HepG2 (cell line): ENCODE measurements at regions not wholly inside any gene's neighbourhood (a gene's known extent, or its start where the extent isn't known, plus 50 kb on each side); places are given as distances from the start of the nearest gene placed in this dataset.
"Not testable (repeated sequence)": the region's sequence is repeated elsewhere in the genome, so short reads cannot be mapped to it uniquely, and the experiment has no call there.

Experiments used
- ATAC-seq: fragments of 200-7000 bp; cut with Tn5 transposase; 3 replicates; pipeline ENCODE4 v1.9.1; 2020; ENCODE audit warnings: mild to moderate bottlenecking, moderate library complexity
- BruUV-seq: library from RNA; stranded (reverse); fragments of 400-500 nt; replicated peaks from 2 replicates; lab custom pipeline; 2021; lab: Mats Ljungman, UMichigan
- CTCF ChIA-PET: fragments of 300-600 bp; formaldehyde crosslinking; extraction: SDS; loops from one replicate; lab custom pipeline; 2021; ENCODE audit warnings: low total read pairs, inconsistent platforms, low intra/inter-chr PET ratio; lab: Yijun Ruan, JAX
- POLR2A ChIA-PET: fragments of 350-600 bp; sonication (Branson Sonifier 250); formaldehyde crosslinking; loops from one replicate; lab custom pipeline; 2020; ENCODE audit warnings: antibody characterized with exemption, inconsistent platforms; lab: Yijun Ruan, JAX
- DNase-seq: peaks from one replicate; pipeline ENCODE4 v3.0.0-alpha.2; 2015; ENCODE audit warnings: low spot score
- FAIRE-seq: peaks from 3 replicates; lab custom pipeline; 2011; peaks lifted over from hg19 to GRCh38; lab: Jason Lieb, UNC
- H2AFZ ChIP-seq: one replicate; pipeline ENCODE4 v1.6.1; 2011; ENCODE audit warnings: low read length, inconsistent platforms
- H3K27ac ChIP-seq: fragments of 300-600 bp; 3 replicates; pipeline ENCODE4 v1.8.0; 2011; ENCODE audit warnings: mixed run types, mild to moderate bottlenecking, mixed read lengths, low read length, inconsistent platforms; ENCODE audit not compliant: insufficient read depth; ENCODE audit errors: extremely low read length
- H3K27me3 ChIP-seq, 2 experiments: fragments of 200-600 bp in 1 of 2; 2 replicates in 1 of 2; 3 replicates in 1 of 2; pipeline versions ENCODE4 v1.6.0 to v1.8.0; 2011; ENCODE audit warnings: low read length in 2 of 2, mild to moderate bottlenecking in 2 of 2, moderate library complexity in 2 of 2, inconsistent platforms in 1 of 2; ENCODE audit not compliant: insufficient read depth in 2 of 2, control insufficient read depth in 1 of 2
- H3K36me3 ChIP-seq, 2 experiments: fragments of 200-600 bp in 1 of 2; replicated peaks in 1 of 2; 2 replicates in 1 of 2; 3 replicates in 1 of 2; pipeline versions ENCODE4 v1.5.1 to v1.8.0; 2011; ENCODE audit warnings: low read length in 2 of 2, inconsistent platforms in 1 of 2; ENCODE audit not compliant: insufficient read depth in 2 of 2, control insufficient read depth in 1 of 2
- H3K4me1 ChIP-seq: 2 replicates; pipeline ENCODE4 v1.5.1; 2012; ENCODE audit warnings: low read length, inconsistent platforms; ENCODE audit not compliant: insufficient read depth
- H3K4me2 ChIP-seq: 2 replicates; pipeline ENCODE4 v1.6.0; 2011; ENCODE audit warnings: low read depth, low read length, inconsistent platforms
- H3K4me3 ChIP-seq, 3 experiments: fragments of 200-600 bp in 1 of 3; sonication (generic), shearing (Covaris generic) in 1 of 3; replicated peaks in 1 of 3; 2 replicates each; pipeline ENCODE4 v1.5.1; 2011 to 2016; ENCODE audit warnings: low read length in 3 of 3, inconsistent platforms in 2 of 3, low read depth in 2 of 3, mild to moderate bottlenecking in 2 of 3, control low read depth in 1 of 3, mixed read lengths in 1 of 3; ENCODE audit not compliant: insufficient read depth in 1 of 3
- H3K79me2 ChIP-seq: one replicate; pipeline ENCODE4 v1.6.1; 2011; ENCODE audit warnings: low read length, inconsistent platforms; ENCODE audit not compliant: insufficient read depth
- H3K9ac ChIP-seq: 2 replicates; pipeline ENCODE4 v1.6.0; 2011; ENCODE audit warnings: mild to moderate bottlenecking, low read depth, low read length, inconsistent platforms; ENCODE audit not compliant: insufficient read depth
- H3K9me3 ChIP-seq: 2 replicates; pipeline ENCODE4 v1.5.1; 2012; ENCODE audit warnings: mild to moderate bottlenecking, low read length
- H4K20me1 ChIP-seq: 2 replicates; pipeline ENCODE4 v1.6.0; 2011; ENCODE audit warnings: inconsistent platforms, mild to moderate bottlenecking, low read length, moderate library complexity; ENCODE audit not compliant: insufficient read depth
- ARID3A ChIP-seq: IDR thresholded peaks from 2 replicates; pipeline ENCODE4 v1.6.1; 2012; ENCODE audit warnings: low read depth, low read length, improper control_type of control experiment
- HNF1A ChIP-seq, 2 experiments: sonication (generic) in 1 of 2; formaldehyde crosslinking in 1 of 2; IDR thresholded peaks; 2 replicates each; pipeline versions ENCODE4 v1.4.0 to v1.6.1; 2016 to 2020; ENCODE audit warnings: borderline replicate concordance in 1 of 2, low read depth in 1 of 2, mild to moderate bottlenecking in 1 of 2, missing genetic modification reagents in 1 of 2
- HNF4A ChIP-seq: sonication (generic); formaldehyde crosslinking; IDR thresholded peaks from 2 replicates; pipeline ENCODE4 v1.4.0; 2020; ENCODE audit warnings: missing genetic modification reagents
- MEIS1 ChIP-seq: sonication (generic); formaldehyde crosslinking; IDR thresholded peaks from 2 replicates; pipeline ENCODE4 v1.9.0; 2021; ENCODE audit warnings: mild to moderate bottlenecking, missing genetic modification reagents, moderate library complexity, borderline replicate concordance
- MIXL1 ChIP-seq: IDR thresholded peaks from 2 replicates; pipeline ENCODE4 v1.6.1; 2016
- NCOR1 ChIP-seq: fragments of 200-600 bp; sonication (generic); IDR thresholded peaks from 2 replicates; pipeline ENCODE4 v1.7.0; 2017; ENCODE audit warnings: antibody characterized with exemption, low read length, borderline replicate concordance
- NR2C2 ChIP-seq: sonication (generic); formaldehyde crosslinking; IDR thresholded peaks from 2 replicates; pipeline ENCODE4 v1.4.0; 2020; ENCODE audit warnings: missing genetic modification reagents, mild to moderate bottlenecking, moderate library complexity, borderline replicate concordance
- NR2F1 ChIP-seq, 2 experiments: fragments of 450-650 bp in 1 of 2; formaldehyde crosslinking in 1 of 2; IDR thresholded peaks; 2 replicates each; pipeline versions ENCODE4 v1.5.0 to v1.6.1; 2016 to 2020; ENCODE audit warnings: mild to moderate bottlenecking in 1 of 2, missing compliant biosample characterization in 1 of 2, missing genetic modification reagents in 1 of 2, moderate library complexity in 1 of 2
- NR2F2 ChIP-seq: IDR thresholded peaks from 2 replicates; pipeline ENCODE4 v1.6.1; 2012; ENCODE audit warnings: low read depth, inconsistent platforms, borderline replicate concordance
- PATZ1 ChIP-seq: sonication (generic); formaldehyde crosslinking; IDR thresholded peaks from 2 replicates; pipeline ENCODE4 v1.4.0; 2020; ENCODE audit warnings: missing genetic modification reagents
- RXRB ChIP-seq: IDR thresholded peaks from 2 replicates; pipeline ENCODE4 v1.6.1; 2016; ENCODE audit warnings: borderline replicate concordance, missing genetic modification reagents, missing compliant biosample characterization
- SALL1 ChIP-seq: sonication (generic); formaldehyde crosslinking; IDR thresholded peaks from 2 replicates; pipeline ENCODE4 v1.8.0; 2022; ENCODE audit warnings: mild to moderate bottlenecking, missing genetic modification reagents
- SAP130 ChIP-seq: IDR thresholded peaks from 2 replicates; pipeline ENCODE4 v1.6.1; 2016; ENCODE audit warnings: low read depth
- SKI ChIP-seq: fragments of 450-650 bp; IDR thresholded peaks from one replicate; pipeline ENCODE4 v1.6.1; 2018; ENCODE audit warnings: mild to moderate bottlenecking; ENCODE audit not compliant: partially characterized antibody
- WGBS: methylation state at CpG from one replicate; pipeline ENCODE4 v1.1.6; 2017; ENCODE audit warnings: low lambda C conversion rate; 5-methylcytosine and 5-hydroxymethylcytosine counted together
- in situ Hi-C: cut with HindIII; loops from 2 replicates; pipeline ENCODE4 v1.10.0; 2017; ENCODE audit warnings: low pct_unique_long_range_greater_than_20kb; ENCODE audit not compliant: extremely low pct_ligation_motif_present
- intact Hi-C: fragments of 100-400 bp; cut with micrococcal nuclease; formaldehyde crosslinking; loops from one replicate; pipeline ENCODE4 v1.10.0; 2022; ENCODE audit not compliant: unreplicated experiment

- peak overlapping the region; percentile 63 for H3K27ac ChIP-seq
- WGBS = 8% methylated on average over 8 of the region's 8 CpGs
- H3K36me3 ChIP-seq; H2AFZ ChIP-seq; BruUV-seq; in situ Hi-C loops; H3K27me3 ChIP-seq; H3K9me3 ChIP-seq; CTCF ChIA-PET; H3K9ac ChIP-seq; FAIRE-seq; H4K20me1 ChIP-seq; TF ChIP-seq HNF1A (CRISPR knock-in tag; IDR thresholded peaks at IDR 0.05; ENCODE audit: borderline replicate concordance): not testable (repeated sequence)
- H3K79me2 ChIP-seq = peaks cover 54% of the 10 kb centered on the region
- intact Hi-C loops = loop anchor here (10.0 kb wide), 1 partner anchor 94 kb away; no protein-coding TSS in a partner anchor
- peak overlapping the region; percentile 72 for H3K4me2 ChIP-seq
- peaks cover 69% of the 10 kb centered on the region for H3K4me1 ChIP-seq
- peak overlapping the region; percentile 33 to 49 (median 46); a peak in 5 of 6 replicates for H3K4me3 ChIP-seq
- ATAC-seq = peak; percentile 71
- POLR2A ChIA-PET = interaction anchor here (1.4 kb wide), 1 partner anchor 286 kb away, joined by 3 read pairs; the partner anchor contains the start of gene DDX19A
- DNase-seq = peak; percentile 44
- TF ChIP-seq NR2F1 (CRISPR knock-in tag; IDR thresholded peaks at IDR 0.05) (peak; percentile 65 to 78; a peak in 3 of 4 replicates), PATZ1 (CRISPR knock-in tag) (peak; percentile 22; the same call in 1 of the 2 replicates), SKI (peak; percentile 45), NR2F2 (peak; percentile 44; the same call in 1 of the 2 replicates), MIXL1 (CRISPR knock-in tag) (peak; percentile 8; the same call in 1 of the 2 replicates), SALL1 (CRISPR knock-in tag) (peak; percentile 42), MEIS1 (CRISPR knock-in tag) (peak; percentile 55; the same call in 1 of the 2 replicates), HNF1A (IDR thresholded peaks at IDR 0.05; ENCODE audit: low read depth) (peak; percentile 50; the same call in 1 of the 2 replicates), NCOR1 (peak; percentile 85; the same call in 1 of the 2 replicates), HNF4A (peak; percentile 72), SAP130 (CRISPR knock-in tag) (peak; percentile 40; the same call in 1 of the 2 replicates), RXRB (peak; percentile 75), NR2C2 (peak; percentile 33; the same call in 1 of the 2 replicates), ARID3A (peak; percentile 58; the same call in 1 of the 2 replicates)
Observed at GRCh38 chr16:70060521-70061027, 53.6 kb upstream of the PDPR start.
